ENCODE measurements at regions not wholly inside any gene's neighbourhood (a gene's known extent, or its start where the extent isn't known, plus 50 kb on each side); places are given as distances from the start of the nearest gene placed in this dataset.

- no peak for TF ChIP-seq CTCF (IDR thresholded peaks at IDR 0.05)
- TF ChIP-seq POLR2AphosphoS5 (IDR thresholded peaks at IDR 0.05), result no peak
- TF ChIP-seq POLR2A (IDR thresholded peaks at IDR 0.05), result no peak
Measured at GRCh38 chr3:99170867-99171517, 269.5 kb upstream of the DCBLD2 start.
